PC-3 (cell line): ENCODE measurements at regions not wholly inside any gene's neighbourhood (a gene's known extent, or its start where the extent isn't known, plus 50 kb on each side); places are given as distances from the start of the nearest gene placed in this dataset.

Source experiments
- ATAC-seq: fragments of 200-7000 bp; cut with Tn5 transposase; 2 replicates; pipeline ENCODE4 v1.9.1; 2020; ENCODE audit warnings: mild to moderate bottlenecking, moderate library complexity
- BruUV-seq: library from RNA; stranded (reverse); fragments of 400-500 nt; replicated peaks from 2 replicates; lab custom pipeline; 2021; lab: Mats Ljungman, UMichigan
- CTCF ChIA-PET: fragments of 300-600 bp; sonication (Branson Sonifier 250); formaldehyde crosslinking; loops from one replicate; lab custom pipeline; 2022; ENCODE audit warnings: antibody characterized with exemption; lab: Charles Lee
- POLR2A ChIA-PET: fragments of 300-600 bp; sonication (Branson Sonifier 250); formaldehyde crosslinking; loops from one replicate; lab custom pipeline; 2022; ENCODE audit warnings: antibody characterized with exemption; ENCODE audit not compliant: unreplicated experiment; lab: Charles Lee
- DNase-seq: peaks from one replicate; pipeline ENCODE4 v3.0.0-alpha.2; 2015
- H2AFZ ChIP-seq: fragments of 300-600 bp; sonication (generic); 2 replicates; pipeline ENCODE4 v1.6.0; 2016; ENCODE audit warnings: antibody characterized with exemption, low read length
- H3F3A ChIP-seq: fragments of 300-600 bp; sonication (generic); one replicate; pipeline ENCODE4 v1.6.0; 2017; ENCODE audit warnings: antibody characterized with exemption, low read length, control low read depth, mild to moderate bottlenecking; ENCODE audit not compliant: unreplicated experiment
- H3K27ac ChIP-seq: fragments of 300-600 bp; sonication (generic); 2 replicates; pipeline ENCODE4 v1.5.1; 2016; ENCODE audit warnings: mild to moderate bottlenecking, low read length
- H3K27me3 ChIP-seq: fragments of 300-600 bp; sonication (generic); 2 replicates; pipeline ENCODE4 v1.6.1; 2016; ENCODE audit warnings: low read length, mixed read lengths
- H3K36me3 ChIP-seq: fragments of 300-600 bp; sonication (generic); 2 replicates; pipeline ENCODE4 v1.6.1; 2016; ENCODE audit warnings: low read depth, mixed run types, low read length, mixed read lengths
- H3K4me1 ChIP-seq: fragments of 300-600 bp; sonication (generic); 2 replicates; pipeline ENCODE4 v1.5.1; 2016; ENCODE audit warnings: low read length; ENCODE audit not compliant: insufficient read depth
- H3K4me2 ChIP-seq: fragments of 300-600 bp; sonication (generic); 2 replicates; pipeline ENCODE4 v1.6.0; 2016; ENCODE audit warnings: low read length
- H3K4me3 ChIP-seq: fragments of 300-600 bp; sonication (generic); 2 replicates; pipeline ENCODE4 v1.5.1; 2016; ENCODE audit warnings: mild to moderate bottlenecking, low read length, mixed read lengths
- H3K79me2 ChIP-seq: fragments of 300-600 bp; sonication (generic); 2 replicates; pipeline ENCODE4 v1.6.1; 2017; ENCODE audit warnings: low read length, mixed read lengths
- H3K9ac ChIP-seq: fragments of 300-600 bp; sonication (generic); 2 replicates; pipeline ENCODE4 v1.6.0; 2016; ENCODE audit warnings: mild to moderate bottlenecking, low read length
- H3K9me2 ChIP-seq: fragments of 300-600 bp; sonication (generic); replicated peaks from 2 replicates; pipeline ENCODE4 v1.6.1; 2016; ENCODE audit warnings: mixed run types, low read length, mixed read lengths
- H3K9me3 ChIP-seq: fragments of 300-600 bp; sonication (generic); 2 replicates; pipeline ENCODE4 v1.6.1; 2016; ENCODE audit warnings: low read length, mixed read lengths
- H4K20me1 ChIP-seq: fragments of 300-600 bp; sonication (generic); 2 replicates; pipeline ENCODE4 v1.6.1; 2016; ENCODE audit warnings: low read length, mixed read lengths
- EZH2 ChIP-seq: fragments of 300-600 bp; sonication (generic); IDR thresholded peaks from one replicate; pipeline ENCODE4 v1.6.1; 2017; ENCODE audit warnings: antibody characterized with exemption, mild to moderate bottlenecking, low read length; ENCODE audit not compliant: unreplicated experiment
- EZH2phosphoT487 ChIP-seq: fragments of 300-600 bp; sonication (generic); IDR thresholded peaks from 2 replicates; pipeline ENCODE4 v1.6.1; 2018; ENCODE audit warnings: mild to moderate bottlenecking, antibody characterized with exemption, low read length, borderline replicate concordance
- intact Hi-C: fragments of 100-400 bp; cut with micrococcal nuclease; formaldehyde crosslinking; loops from 2 replicates; pipeline ENCODE4 v1.9.0; 2023
- TF ChIP-seq, protein P1 (sequence below): fragments of 300-600 bp; sonication (generic); conservative IDR thresholded peaks from 2 replicates; pipeline ENCODE4 v1.5.1; 2017; ENCODE audit warnings: antibody characterized with exemption, low read depth, mild to moderate bottlenecking, low read length

DNA sequence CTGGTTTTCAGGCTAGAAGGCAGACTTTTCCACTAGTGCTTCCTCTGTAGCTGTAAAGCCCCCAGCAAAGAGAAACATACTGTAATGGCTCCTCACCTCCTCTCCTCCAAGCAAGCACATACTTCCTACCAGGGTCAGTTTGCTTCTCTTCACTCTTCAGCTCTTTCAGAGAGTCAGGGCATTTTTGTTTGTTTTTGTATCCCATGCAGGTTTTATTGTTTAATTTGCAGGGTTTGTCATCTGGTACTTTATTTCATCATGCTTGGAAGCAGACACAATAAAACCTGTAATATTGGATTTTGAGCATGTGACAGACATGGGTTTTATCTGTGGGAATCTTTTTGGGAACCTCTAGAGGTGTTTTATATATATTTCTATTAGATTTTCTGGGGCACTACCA lies 753.3 kb upstream of the ROBO1 start:
- Histone ChIP-seq H3K4me3 (no peak overlapping the region), H3K9me3 (no peaks in the 10 kb centered on the region), H4K20me1 (no peaks in the 10 kb centered on the region), H3K27ac (no peak overlapping the region), H3K9ac (no peak overlapping the region), H3K27me3 (no peaks in the 10 kb centered on the region), H3K36me3 (no peaks in the 10 kb centered on the region), H3K4me1 (peaks cover 16% of the 10 kb centered on the region), H3K9me2 (no peaks in the 10 kb centered on the region), H3F3A (no peaks in the 10 kb centered on the region), H3K79me2 (no peaks in the 10 kb centered on the region), H3K4me2 (no peak overlapping the region), H2AFZ (no peak overlapping the region)
- CTCF ChIA-PET, result interaction anchor here (0.6 kb wide), 1 partner anchor 90 kb away, joined by 4 read pairs; no protein-coding TSS in a partner anchor
- TF ChIP-seq EZH2phosphoT487 (no peak), EZH2 (no peak)
- TF ChIP-seq, protein P1, sequence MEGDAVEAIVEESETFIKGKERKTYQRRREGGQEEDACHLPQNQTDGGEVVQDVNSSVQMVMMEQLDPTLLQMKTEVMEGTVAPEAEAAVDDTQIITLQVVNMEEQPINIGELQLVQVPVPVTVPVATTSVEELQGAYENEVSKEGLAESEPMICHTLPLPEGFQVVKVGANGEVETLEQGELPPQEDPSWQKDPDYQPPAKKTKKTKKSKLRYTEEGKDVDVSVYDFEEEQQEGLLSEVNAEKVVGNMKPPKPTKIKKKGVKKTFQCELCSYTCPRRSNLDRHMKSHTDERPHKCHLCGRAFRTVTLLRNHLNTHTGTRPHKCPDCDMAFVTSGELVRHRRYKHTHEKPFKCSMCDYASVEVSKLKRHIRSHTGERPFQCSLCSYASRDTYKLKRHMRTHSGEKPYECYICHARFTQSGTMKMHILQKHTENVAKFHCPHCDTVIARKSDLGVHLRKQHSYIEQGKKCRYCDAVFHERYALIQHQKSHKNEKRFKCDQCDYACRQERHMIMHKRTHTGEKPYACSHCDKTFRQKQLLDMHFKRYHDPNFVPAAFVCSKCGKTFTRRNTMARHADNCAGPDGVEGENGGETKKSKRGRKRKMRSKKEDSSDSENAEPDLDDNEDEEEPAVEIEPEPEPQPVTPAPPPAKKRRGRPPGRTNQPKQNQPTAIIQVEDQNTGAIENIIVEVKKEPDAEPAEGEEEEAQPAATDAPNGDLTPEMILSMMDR, result no peak
- ATAC-seq, result peak; percentile 85
- BruUV-seq, result no TSS peak
- peak; percentile 65 for DNase-seq
- intact Hi-C loops, result loop anchor here (5.0 to 10.0 kb wide), 3 partner anchors 456 to 999 kb away; no protein-coding TSS in a partner anchor
- POLR2A ChIA-PET, result no interaction called here

DNA sequence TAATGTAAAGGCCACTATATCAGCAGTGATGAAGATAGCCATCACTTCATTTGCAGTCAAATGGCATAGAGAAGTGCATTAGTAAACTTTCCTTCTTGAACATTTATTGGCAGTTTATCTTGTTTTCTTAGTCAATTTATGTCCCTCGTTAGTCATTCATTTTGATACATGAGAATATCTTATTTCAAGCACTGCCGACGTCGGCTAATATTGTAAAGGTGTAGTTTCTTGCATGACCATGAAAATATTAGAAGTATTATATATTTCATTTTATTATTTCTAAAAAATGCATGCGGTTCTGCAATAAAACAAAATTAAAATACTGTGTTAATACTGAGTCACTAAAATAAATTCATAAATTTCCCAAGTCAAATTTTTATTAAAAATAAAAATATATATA lies 751.6 kb upstream of the ROBO1 start:
- TF ChIP-seq EZH2 (no peak), EZH2phosphoT487 (no peak)
- TF ChIP-seq, protein P1, result no peak
- no TSS peak for BruUV-seq

DNA sequence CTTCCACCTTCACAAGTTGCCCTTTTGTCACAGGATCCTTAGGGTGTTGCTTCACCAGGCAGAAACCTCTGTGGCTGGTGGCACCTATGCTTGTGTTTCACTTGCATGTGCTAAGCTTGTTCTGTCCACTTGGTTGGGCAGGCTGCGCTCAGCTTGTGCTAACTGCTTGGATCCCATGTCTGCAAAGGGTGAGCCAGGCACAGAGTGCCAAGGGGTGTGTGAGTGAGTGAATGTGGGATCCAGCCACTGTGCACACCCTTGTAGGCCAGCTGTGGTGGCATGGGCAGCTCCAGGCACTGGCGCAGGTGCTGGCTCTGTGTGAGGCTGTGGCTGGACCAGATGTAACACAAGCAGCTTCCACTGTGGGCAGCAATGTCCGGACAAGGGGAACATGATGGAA lies 728.7 kb upstream of the ROBO1 start:
- POLR2A ChIA-PET, result no interaction called here
- intact Hi-C loops, result no loop called here

More for the DNA sequence above, 751.6 kb upstream of the ROBO1 start:
- intact Hi-C loops, result loop anchor here (1.0 to 10.0 kb wide), 2 partner anchors 235 to 329 kb away; no protein-coding TSS in a partner anchor
- H3K4me3 ChIP-seq, result no peak overlapping the region
- H3K4me2 ChIP-seq, result no peak overlapping the region
- no peak overlapping the region for H3K9ac ChIP-seq
- no peaks in the 10 kb centered on the region for H3K9me3 ChIP-seq
- peak; percentile 76 for ATAC-seq
- ChIA-PET CTCF (no interaction called here), POLR2A (no interaction called here)
- H4K20me1 ChIP-seq, result no peaks in the 10 kb centered on the region
- H3F3A ChIP-seq, result no peaks in the 10 kb centered on the region
- peak; percentile 40 for DNase-seq
- no peaks in the 10 kb centered on the region for H3K79me2 ChIP-seq
- peaks cover 16% of the 10 kb centered on the region for H3K4me1 ChIP-seq
- H3K9me2 ChIP-seq, result no peaks in the 10 kb centered on the region
- no peak overlapping the region for H3K27ac ChIP-seq
- no peaks in the 10 kb centered on the region for H3K27me3 ChIP-seq
- H3K36me3 ChIP-seq, result no peaks in the 10 kb centered on the region
- H2AFZ ChIP-seq, result no peak overlapping the region

More for the DNA sequence above, 728.7 kb upstream of the ROBO1 start:
- Histone ChIP-seq H3K27me3 (no peaks in the 10 kb centered on the region), H3K4me3 (no peak overlapping the region), H2AFZ (no peak overlapping the region), H3F3A (no peaks in the 10 kb centered on the region), H3K27ac (no peak overlapping the region), H3K4me2 (no peak overlapping the region), H3K9me3 (no peaks in the 10 kb centered on the region), H3K9ac (no peak overlapping the region), H3K4me1 (no peaks in the 10 kb centered on the region), H3K79me2 (no peaks in the 10 kb centered on the region), H3K9me2 (0 out of 2 replicates have a peak, but pooled peaks cover 4% of the 10 kb centered on the region), H3K36me3 (no peaks in the 10 kb centered on the region), H4K20me1 (no peaks in the 10 kb centered on the region)
- BruUV-seq, result no TSS peak
- ATAC-seq, result no peak
- DNase-seq, result no peak
- TF ChIP-seq EZH2, result no peak
- TF ChIP-seq, protein P1, result no peak
- CTCF ChIA-PET, result no interaction called here
